K562 (cell line): ENCODE measurements at regions not wholly inside any gene's neighbourhood (a gene's known extent, or its start where the extent isn't known, plus 50 kb on each side); places are given as distances from the start of the nearest gene placed in this dataset.

Source experiments
- BDP1 ChIP-seq: IDR thresholded peaks from 3 replicates; pipeline ENCODE4 v1.6.1; 2011; ENCODE audit not compliant: insufficient read length, insufficient read depth
- HDAC3 ChIP-seq: fragments of 450-650 bp; IDR thresholded peaks from 2 replicates; pipeline ENCODE4 v1.6.1; 2018; ENCODE audit warnings: borderline replicate concordance, mild to moderate bottlenecking, moderate library complexity; ENCODE audit not compliant: partially characterized antibody
- HNRNPL ChIP-seq: fragments of 200-400 bp; formaldehyde crosslinking; IDR thresholded peaks from 2 replicates; pipeline ENCODE4 v1.6.1; 2017; ENCODE audit warnings: low read depth, mild to moderate bottlenecking, low read length
- POLR2B ChIP-seq: fragments of 450-650 bp; IDR thresholded peaks from 2 replicates; pipeline ENCODE4 v1.6.1; 2018; ENCODE audit warnings: low read depth; ENCODE audit not compliant: partially characterized antibody
- RUNX1 ChIP-seq: sonication (generic); IDR thresholded peaks from 2 replicates; pipeline ENCODE4 v1.6.1; 2016; ENCODE audit warnings: antibody characterized with exemption, low read depth
- TGIF2 ChIP-seq: sonication (generic); formaldehyde crosslinking; IDR thresholded peaks from 2 replicates; pipeline ENCODE4 v1.8.1; 2022; ENCODE audit warnings: mild to moderate bottlenecking, missing genetic modification reagents, moderate library complexity
- ZNF668 ChIP-seq: fragments of 250-450 bp; sonication (Bioruptor Pico); IDR thresholded peaks from 2 replicates; pipeline ENCODE4 v1.8.0; 2022; ENCODE audit warnings: mild to moderate bottlenecking, inconsistent platforms
- TF ChIP-seq, protein P1 (sequence below): fragments of 450-650 bp; IDR thresholded peaks from 2 replicates; pipeline ENCODE4 v1.6.1; 2016; ENCODE audit warnings: mild to moderate bottlenecking, moderate library complexity

DNA sequence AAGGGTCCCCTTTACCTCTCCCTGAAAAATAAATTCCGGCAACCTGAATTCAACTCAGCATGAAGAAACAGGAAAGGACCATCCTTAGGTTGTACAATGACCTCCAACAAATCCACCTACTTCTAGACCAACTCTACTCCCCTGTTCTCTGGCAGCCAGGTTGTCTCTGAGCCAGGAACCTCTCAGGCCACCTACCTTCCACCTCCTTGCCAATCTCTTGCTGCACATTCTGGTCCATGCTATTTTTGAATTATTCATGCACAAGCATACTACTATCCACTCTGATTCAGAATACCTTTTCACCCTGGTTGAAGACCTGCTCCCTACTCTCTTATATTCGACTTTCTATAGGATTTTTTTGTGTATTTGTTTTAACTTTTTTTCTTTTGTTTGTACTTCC lies 415.0 kb upstream of the ZNF507 start (continued):
- TF ChIP-seq, protein P1, sequence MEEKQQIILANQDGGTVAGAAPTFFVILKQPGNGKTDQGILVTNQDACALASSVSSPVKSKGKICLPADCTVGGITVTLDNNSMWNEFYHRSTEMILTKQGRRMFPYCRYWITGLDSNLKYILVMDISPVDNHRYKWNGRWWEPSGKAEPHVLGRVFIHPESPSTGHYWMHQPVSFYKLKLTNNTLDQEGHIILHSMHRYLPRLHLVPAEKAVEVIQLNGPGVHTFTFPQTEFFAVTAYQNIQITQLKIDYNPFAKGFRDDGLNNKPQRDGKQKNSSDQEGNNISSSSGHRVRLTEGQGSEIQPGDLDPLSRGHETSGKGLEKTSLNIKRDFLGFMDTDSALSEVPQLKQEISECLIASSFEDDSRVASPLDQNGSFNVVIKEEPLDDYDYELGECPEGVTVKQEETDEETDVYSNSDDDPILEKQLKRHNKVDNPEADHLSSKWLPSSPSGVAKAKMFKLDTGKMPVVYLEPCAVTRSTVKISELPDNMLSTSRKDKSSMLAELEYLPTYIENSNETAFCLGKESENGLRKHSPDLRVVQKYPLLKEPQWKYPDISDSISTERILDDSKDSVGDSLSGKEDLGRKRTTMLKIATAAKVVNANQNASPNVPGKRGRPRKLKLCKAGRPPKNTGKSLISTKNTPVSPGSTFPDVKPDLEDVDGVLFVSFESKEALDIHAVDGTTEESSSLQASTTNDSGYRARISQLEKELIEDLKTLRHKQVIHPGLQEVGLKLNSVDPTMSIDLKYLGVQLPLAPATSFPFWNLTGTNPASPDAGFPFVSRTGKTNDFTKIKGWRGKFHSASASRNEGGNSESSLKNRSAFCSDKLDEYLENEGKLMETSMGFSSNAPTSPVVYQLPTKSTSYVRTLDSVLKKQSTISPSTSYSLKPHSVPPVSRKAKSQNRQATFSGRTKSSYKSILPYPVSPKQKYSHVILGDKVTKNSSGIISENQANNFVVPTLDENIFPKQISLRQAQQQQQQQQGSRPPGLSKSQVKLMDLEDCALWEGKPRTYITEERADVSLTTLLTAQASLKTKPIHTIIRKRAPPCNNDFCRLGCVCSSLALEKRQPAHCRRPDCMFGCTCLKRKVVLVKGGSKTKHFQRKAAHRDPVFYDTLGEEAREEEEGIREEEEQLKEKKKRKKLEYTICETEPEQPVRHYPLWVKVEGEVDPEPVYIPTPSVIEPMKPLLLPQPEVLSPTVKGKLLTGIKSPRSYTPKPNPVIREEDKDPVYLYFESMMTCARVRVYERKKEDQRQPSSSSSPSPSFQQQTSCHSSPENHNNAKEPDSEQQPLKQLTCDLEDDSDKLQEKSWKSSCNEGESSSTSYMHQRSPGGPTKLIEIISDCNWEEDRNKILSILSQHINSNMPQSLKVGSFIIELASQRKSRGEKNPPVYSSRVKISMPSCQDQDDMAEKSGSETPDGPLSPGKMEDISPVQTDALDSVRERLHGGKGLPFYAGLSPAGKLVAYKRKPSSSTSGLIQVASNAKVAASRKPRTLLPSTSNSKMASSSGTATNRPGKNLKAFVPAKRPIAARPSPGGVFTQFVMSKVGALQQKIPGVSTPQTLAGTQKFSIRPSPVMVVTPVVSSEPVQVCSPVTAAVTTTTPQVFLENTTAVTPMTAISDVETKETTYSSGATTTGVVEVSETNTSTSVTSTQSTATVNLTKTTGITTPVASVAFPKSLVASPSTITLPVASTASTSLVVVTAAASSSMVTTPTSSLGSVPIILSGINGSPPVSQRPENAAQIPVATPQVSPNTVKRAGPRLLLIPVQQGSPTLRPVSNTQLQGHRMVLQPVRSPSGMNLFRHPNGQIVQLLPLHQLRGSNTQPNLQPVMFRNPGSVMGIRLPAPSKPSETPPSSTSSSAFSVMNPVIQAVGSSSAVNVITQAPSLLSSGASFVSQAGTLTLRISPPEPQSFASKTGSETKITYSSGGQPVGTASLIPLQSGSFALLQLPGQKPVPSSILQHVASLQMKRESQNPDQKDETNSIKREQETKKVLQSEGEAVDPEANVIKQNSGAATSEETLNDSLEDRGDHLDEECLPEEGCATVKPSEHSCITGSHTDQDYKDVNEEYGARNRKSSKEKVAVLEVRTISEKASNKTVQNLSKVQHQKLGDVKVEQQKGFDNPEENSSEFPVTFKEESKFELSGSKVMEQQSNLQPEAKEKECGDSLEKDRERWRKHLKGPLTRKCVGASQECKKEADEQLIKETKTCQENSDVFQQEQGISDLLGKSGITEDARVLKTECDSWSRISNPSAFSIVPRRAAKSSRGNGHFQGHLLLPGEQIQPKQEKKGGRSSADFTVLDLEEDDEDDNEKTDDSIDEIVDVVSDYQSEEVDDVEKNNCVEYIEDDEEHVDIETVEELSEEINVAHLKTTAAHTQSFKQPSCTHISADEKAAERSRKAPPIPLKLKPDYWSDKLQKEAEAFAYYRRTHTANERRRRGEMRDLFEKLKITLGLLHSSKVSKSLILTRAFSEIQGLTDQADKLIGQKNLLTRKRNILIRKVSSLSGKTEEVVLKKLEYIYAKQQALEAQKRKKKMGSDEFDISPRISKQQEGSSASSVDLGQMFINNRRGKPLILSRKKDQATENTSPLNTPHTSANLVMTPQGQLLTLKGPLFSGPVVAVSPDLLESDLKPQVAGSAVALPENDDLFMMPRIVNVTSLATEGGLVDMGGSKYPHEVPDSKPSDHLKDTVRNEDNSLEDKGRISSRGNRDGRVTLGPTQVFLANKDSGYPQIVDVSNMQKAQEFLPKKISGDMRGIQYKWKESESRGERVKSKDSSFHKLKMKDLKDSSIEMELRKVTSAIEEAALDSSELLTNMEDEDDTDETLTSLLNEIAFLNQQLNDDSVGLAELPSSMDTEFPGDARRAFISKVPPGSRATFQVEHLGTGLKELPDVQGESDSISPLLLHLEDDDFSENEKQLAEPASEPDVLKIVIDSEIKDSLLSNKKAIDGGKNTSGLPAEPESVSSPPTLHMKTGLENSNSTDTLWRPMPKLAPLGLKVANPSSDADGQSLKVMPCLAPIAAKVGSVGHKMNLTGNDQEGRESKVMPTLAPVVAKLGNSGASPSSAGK = no peak
- TF ChIP-seq POLR2B (no peak), ZNF668 (no peak), HDAC3 (no peak), BDP1 (no peak), HNRNPL (no peak), RUNX1 (no peak), TGIF2 (no peak)
